Type B pancreatic cell (in vitro differentiated cells): ENCODE measurements at regions not wholly inside any gene's neighbourhood (a gene's known extent, or its start where the extent isn't known, plus 50 kb on each side); places are given as distances from the start of the nearest gene placed in this dataset.

Experiments used
- DNase-seq: peaks from one replicate; pipeline ENCODE4 v3.0.0; 2021; ENCODE audit warnings: mixed read lengths; ENCODE audit not compliant: unreplicated experiment; ENCODE audit errors: extremely low spot score
- H3K27ac Mint-ChIP-seq: 2 replicates; pipeline ENCODE4 v1.8.0; 2021; ENCODE audit warnings: mild to moderate bottlenecking, mixed read lengths
- H3K27me3 Mint-ChIP-seq: 2 replicates; pipeline ENCODE4 v1.8.0; 2021; ENCODE audit warnings: mixed read lengths
- H3K36me3 Mint-ChIP-seq: 2 replicates; pipeline ENCODE4 v1.8.0; 2021; ENCODE audit warnings: mixed read lengths
- H3K4me1 Mint-ChIP-seq: one replicate; pipeline ENCODE4 v1.8.0; 2021; ENCODE audit warnings: mixed read lengths; ENCODE audit not compliant: unreplicated experiment
- H3K4me3 Mint-ChIP-seq: 2 replicates; pipeline ENCODE4 v1.8.0; 2021; ENCODE audit warnings: mild to moderate bottlenecking, mixed read lengths
- H3K9me3 Mint-ChIP-seq: 2 replicates; pipeline ENCODE4 v1.8.0; 2021; ENCODE audit warnings: mixed read lengths
- TF ChIP-seq, protein P1 (sequence below): fragments of 200-600 bp; sonication (generic); conservative IDR thresholded peaks from 2 replicates; pipeline ENCODE4 v1.5.0; 2021; ENCODE audit warnings: antibody characterized with exemption, mild to moderate bottlenecking

DNA sequence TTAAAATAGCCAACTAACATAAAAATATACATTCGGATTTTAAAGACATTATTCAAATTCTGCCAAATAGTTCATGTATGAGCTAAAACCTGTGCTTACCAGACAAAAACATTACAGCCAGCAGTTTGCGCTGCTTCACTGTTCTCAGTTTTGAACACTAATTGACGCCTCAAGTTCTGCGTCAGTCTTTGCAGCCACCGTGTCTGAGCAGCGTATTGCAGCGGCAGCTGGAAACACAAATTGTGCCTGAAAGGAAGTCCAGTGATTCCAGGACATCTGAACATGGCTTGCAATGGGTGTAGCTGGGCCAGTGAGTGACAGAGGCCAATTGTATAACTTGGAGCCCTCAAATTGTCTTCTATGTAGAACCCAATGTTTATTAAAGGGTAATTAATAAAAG lies 267.6 kb downstream of the TFCP2L1 start:
- no peak overlapping the region for H3K27ac Mint-ChIP-seq
- no peak overlapping the region for H3K4me3 Mint-ChIP-seq
- H3K9me3 Mint-ChIP-seq, result no peaks in the 10 kb centered on the region
- peaks cover 10% of the 10 kb centered on the region for H3K27me3 Mint-ChIP-seq
- H3K4me1 Mint-ChIP-seq, result peaks cover 21% of the 10 kb centered on the region
- DNase-seq, result peak; percentile 11
- H3K36me3 Mint-ChIP-seq, result no peaks in the 10 kb centered on the region
- TF ChIP-seq, protein P1, sequence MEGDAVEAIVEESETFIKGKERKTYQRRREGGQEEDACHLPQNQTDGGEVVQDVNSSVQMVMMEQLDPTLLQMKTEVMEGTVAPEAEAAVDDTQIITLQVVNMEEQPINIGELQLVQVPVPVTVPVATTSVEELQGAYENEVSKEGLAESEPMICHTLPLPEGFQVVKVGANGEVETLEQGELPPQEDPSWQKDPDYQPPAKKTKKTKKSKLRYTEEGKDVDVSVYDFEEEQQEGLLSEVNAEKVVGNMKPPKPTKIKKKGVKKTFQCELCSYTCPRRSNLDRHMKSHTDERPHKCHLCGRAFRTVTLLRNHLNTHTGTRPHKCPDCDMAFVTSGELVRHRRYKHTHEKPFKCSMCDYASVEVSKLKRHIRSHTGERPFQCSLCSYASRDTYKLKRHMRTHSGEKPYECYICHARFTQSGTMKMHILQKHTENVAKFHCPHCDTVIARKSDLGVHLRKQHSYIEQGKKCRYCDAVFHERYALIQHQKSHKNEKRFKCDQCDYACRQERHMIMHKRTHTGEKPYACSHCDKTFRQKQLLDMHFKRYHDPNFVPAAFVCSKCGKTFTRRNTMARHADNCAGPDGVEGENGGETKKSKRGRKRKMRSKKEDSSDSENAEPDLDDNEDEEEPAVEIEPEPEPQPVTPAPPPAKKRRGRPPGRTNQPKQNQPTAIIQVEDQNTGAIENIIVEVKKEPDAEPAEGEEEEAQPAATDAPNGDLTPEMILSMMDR, result no peak

DNA sequence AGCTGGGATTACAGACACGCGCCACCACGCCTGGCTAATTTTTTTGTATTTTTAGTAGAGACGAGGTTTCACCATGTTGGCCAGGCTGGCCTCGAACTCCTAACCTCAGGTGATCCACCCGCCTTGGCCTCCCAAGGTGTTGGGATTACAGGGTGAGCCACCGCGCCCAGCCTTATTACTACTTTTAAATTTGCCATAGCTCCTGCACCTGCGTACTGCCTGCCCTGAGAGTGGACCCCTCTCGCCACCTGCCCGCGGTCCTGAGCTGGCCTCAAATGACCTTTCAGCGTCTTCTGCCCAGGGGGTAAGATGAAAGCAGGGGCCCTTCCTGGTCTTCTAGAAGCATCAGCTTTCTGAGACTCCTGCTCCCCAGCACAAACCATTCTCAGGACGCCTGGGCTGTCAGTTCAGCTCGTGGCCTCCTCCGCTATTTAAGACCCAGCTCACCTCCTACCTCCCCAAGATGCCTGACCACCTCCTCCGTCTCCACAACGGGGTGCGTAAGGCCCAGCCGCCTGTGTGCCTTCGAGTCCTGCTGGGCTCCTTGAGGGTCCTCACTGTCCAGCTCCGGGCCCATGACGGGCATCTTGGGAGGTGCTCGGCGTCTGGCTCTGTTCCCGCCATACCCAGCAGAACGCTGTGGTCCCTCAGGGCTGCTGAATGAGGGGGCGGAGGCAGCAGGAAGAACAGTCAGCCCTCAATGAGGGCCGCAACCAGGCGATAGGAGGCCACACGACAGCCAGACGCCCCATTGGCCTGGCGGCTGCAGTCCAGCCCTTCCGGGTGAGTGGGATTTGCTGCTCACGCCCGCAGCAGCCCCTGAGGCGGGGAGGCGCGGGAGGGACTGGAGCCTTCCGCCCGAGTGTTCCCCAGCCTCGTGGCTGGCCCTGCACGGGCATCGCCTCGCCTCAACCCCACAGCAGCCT lies 266.6 kb downstream of the TFCP2L1 start:
- no peak overlapping the region for H3K27ac Mint-ChIP-seq
- H3K36me3 Mint-ChIP-seq, result no peaks in the 10 kb centered on the region
- H3K27me3 Mint-ChIP-seq, result peaks cover 10% of the 10 kb centered on the region
- H3K9me3 Mint-ChIP-seq, result no peaks in the 10 kb centered on the region
- TF ChIP-seq, protein P1, result no peak
- H3K4me3 Mint-ChIP-seq, result no peak overlapping the region
- H3K4me1 Mint-ChIP-seq, result peaks cover 21% of the 10 kb centered on the region
- DNase-seq, result peak; percentile 67

- H3K4me1 Mint-ChIP-seq, result peaks cover 21% of the 10 kb centered on the region
- no peak overlapping the region for H3K27ac Mint-ChIP-seq
- TF ChIP-seq, protein P1, result no peak
- H3K9me3 Mint-ChIP-seq, result peaks cover 4% of the 10 kb centered on the region
- no peak overlapping the region for H3K4me3 Mint-ChIP-seq
- H3K36me3 Mint-ChIP-seq, result peaks cover 3% of the 10 kb centered on the region
- H3K27me3 Mint-ChIP-seq, result peaks cover 13% of the 10 kb centered on the region
- DNase-seq, result peak; percentile 51
Measured at GRCh38 chr2:121019071-121019470, 265.9 kb downstream of the TFCP2L1 start.

DNA sequence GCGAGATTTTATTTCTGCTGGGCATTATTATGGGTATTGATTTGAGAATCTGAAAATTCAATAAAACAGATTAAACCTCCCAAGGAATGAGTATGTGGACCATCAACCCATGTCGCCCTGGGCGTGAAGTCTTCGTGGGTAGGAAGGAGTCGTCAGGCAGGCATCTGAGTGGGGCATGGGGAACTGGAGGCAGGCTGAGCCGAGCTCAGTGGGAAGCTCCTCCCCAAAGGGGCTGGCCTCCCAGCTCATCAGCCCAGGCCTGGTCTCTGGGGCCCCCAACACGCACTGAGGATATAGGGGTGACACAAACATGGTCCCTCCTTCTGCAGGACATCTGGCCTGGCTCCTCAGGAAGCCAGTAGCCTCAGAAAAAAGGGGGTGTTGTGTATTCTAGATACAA lies 265.2 kb downstream of the TFCP2L1 start:
- H3K9me3 Mint-ChIP-seq, result peaks cover 5% of the 10 kb centered on the region
- H3K4me1 Mint-ChIP-seq, result peaks cover 21% of the 10 kb centered on the region
- peaks cover 3% of the 10 kb centered on the region for H3K36me3 Mint-ChIP-seq
- TF ChIP-seq, protein P1, result no peak
- DNase-seq, result peak; percentile 52
- H3K27me3 Mint-ChIP-seq, result peaks cover 14% of the 10 kb centered on the region
- no peak overlapping the region for H3K4me3 Mint-ChIP-seq
- no peak overlapping the region for H3K27ac Mint-ChIP-seq

DNA sequence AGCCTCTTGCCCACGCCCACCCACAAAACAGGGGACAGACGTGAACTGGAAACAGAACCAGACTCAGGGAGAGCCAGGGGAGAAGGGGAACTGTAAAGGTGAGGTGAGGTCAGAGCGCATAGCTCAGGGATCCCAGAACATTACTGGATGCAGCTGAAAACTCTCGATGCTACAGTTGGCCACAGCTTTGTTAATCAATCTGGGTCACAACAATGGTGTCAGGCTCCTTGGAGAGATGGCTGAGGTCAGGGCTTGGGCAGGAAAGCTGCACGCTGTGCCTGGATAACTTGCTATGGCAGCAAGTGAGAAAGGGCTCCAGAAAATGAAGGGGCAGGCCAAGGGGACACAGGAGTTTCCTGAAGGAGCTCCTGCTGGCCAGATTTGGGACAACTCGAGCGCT lies 263.3 kb downstream of the TFCP2L1 start:
- TF ChIP-seq, protein P1, result no peak
- peak; percentile 47 for DNase-seq
- Mint-ChIP-seq H3K4me1 (peaks cover 18% of the 10 kb centered on the region), H3K36me3 (peaks cover 3% of the 10 kb centered on the region), H3K27ac (no peak overlapping the region), H3K4me3 (no peak overlapping the region), H3K9me3 (peaks cover 14% of the 10 kb centered on the region), H3K27me3 (peaks cover 15% of the 10 kb centered on the region)
